Dedifferentiated amniotic fluid mesenchymal stem cell (primary cell): ENCODE measurements at regions not wholly inside any gene's neighbourhood (a gene's known extent, or its start where the extent isn't known, plus 50 kb on each side); places are given as distances from the start of the nearest gene placed in this dataset.

Experiments used
- DNase-seq: peaks from one replicate; pipeline ENCODE4 v3.0.0-alpha.2; 2016; ENCODE audit errors: extremely low spot score

- no peak for DNase-seq
Observed at GRCh38 chrX:5086388-5086787, 1142.3 kb downstream of the NLGN4X start.

GRCh38 chrX:5084279-5084678, 1144.4 kb downstream of the NLGN4X start:
- no peak for DNase-seq

GRCh38 chrX:5082705-5083104, 1146.0 kb downstream of the NLGN4X start:
- no peak for DNase-seq

GRCh38 chrX:5080791-5081190, 1147.9 kb downstream of the NLGN4X start:
- no peak for DNase-seq

GRCh38 chrX:5068550-5068949, 1160.1 kb downstream of the NLGN4X start:
- no peak for DNase-seq

GRCh38 chrX:5057786-5058185, 1170.9 kb downstream of the NLGN4X start:
- no peak for DNase-seq

GRCh38 chrX:5054852-5055251, 1173.8 kb downstream of the NLGN4X start:
- no peak for DNase-seq

GRCh38 chrX:5051831-5052491, 1176.7 kb downstream of the NLGN4X start:
- DNase-seq: no peak

GRCh38 chrX:5042563-5042962, 1186.1 kb downstream of the NLGN4X start:
- DNase-seq: no peak

- DNase-seq: no peak
Observed at GRCh38 chrX:5031792-5032191, 1196.9 kb downstream of the NLGN4X start.

GRCh38 chrX:5015451-5015850, 1213.2 kb downstream of the NLGN4X start:
- DNase-seq: no peak

GRCh38 chrX:4994855-4995254, 1233.8 kb downstream of the NLGN4X start:
- no peak for DNase-seq

GRCh38 chrX:4978613-4979012, 1250.1 kb downstream of the NLGN4X start:
- DNase-seq: no peak

- no peak for DNase-seq
Observed at GRCh38 chrX:4971646-4972045, 1257.0 kb downstream of the NLGN4X start.

GRCh38 chrX:4964112-4964511, 1250.7 kb upstream of the PRKX start:
- no peak for DNase-seq

GRCh38 chrX:4963432-4963831, 1250.0 kb upstream of the PRKX start:
- DNase-seq: no peak

GRCh38 chrX:4944767-4945166, 1231.3 kb upstream of the PRKX start:
- DNase-seq: no peak

- no peak for DNase-seq
Observed at GRCh38 chrX:4936315-4936714, 1222.9 kb upstream of the PRKX start.

- no peak for DNase-seq
Observed at GRCh38 chrX:4935846-4936245, 1222.4 kb upstream of the PRKX start.

- no peak for DNase-seq
Observed at GRCh38 chrX:4935401-4935800, 1222.0 kb upstream of the PRKX start.

GRCh38 chrX:4932790-4933189, 1219.3 kb upstream of the PRKX start:
- no peak for DNase-seq

GRCh38 chrX:4930426-4930825, 1217.0 kb upstream of the PRKX start:
- DNase-seq: no peak

- no peak for DNase-seq
Observed at GRCh38 chrX:4925911-4926310, 1212.5 kb upstream of the PRKX start.

GRCh38 chrX:4909348-4909747, 1195.9 kb upstream of the PRKX start:
- DNase-seq: no peak
